HG02798 (cell line): ENCODE measurements at regions not wholly inside any gene's neighbourhood (a gene's known extent, or its start where the extent isn't known, plus 50 kb on each side); places are given as distances from the start of the nearest gene placed in this dataset.

ENCODE experiments used
- ATAC-seq: cut with Tn5 transposase; IDR thresholded peaks from one replicate; pipeline ENCODE4 v1.9.1; 2021; ENCODE audit warnings: mild to moderate bottlenecking; ENCODE audit not compliant: unreplicated experiment, poor library complexity

GRCh38 chr2:77999376-77999775 is 477.2 kb upstream of the LRRTM4 start:
- ATAC-seq: no peak

GRCh38 chr2:78009289-78009688 is 487.1 kb upstream of the LRRTM4 start:
- ATAC-seq: no peak

GRCh38 chr2:78011251-78011650 is 489.1 kb upstream of the LRRTM4 start:
- ATAC-seq: no peak

GRCh38 chr2:78020491-78020890 is 498.3 kb upstream of the LRRTM4 start:
- no peak for ATAC-seq

GRCh38 chr2:78023356-78023755 is 501.2 kb upstream of the LRRTM4 start:
- ATAC-seq: no peak

- ATAC-seq: no peak
Measured at GRCh38 chr2:78024996-78025395, 502.8 kb upstream of the LRRTM4 start.

- no peak for ATAC-seq
Measured at GRCh38 chr2:78029392-78029995, 507.3 kb upstream of the LRRTM4 start.

- no peak for ATAC-seq
Measured at GRCh38 chr2:78034706-78035105, 512.5 kb upstream of the LRRTM4 start.

GRCh38 chr2:78035804-78036203 is 513.6 kb upstream of the LRRTM4 start:
- ATAC-seq: no peak

- ATAC-seq: no peak
Measured at GRCh38 chr2:78051480-78051879, 529.3 kb upstream of the LRRTM4 start.

- no peak for ATAC-seq
Measured at GRCh38 chr2:78056976-78057375, 534.8 kb upstream of the LRRTM4 start.

GRCh38 chr2:78061301-78061700 is 539.1 kb upstream of the LRRTM4 start:
- no peak for ATAC-seq

GRCh38 chr2:78061732-78062131 is 539.6 kb upstream of the LRRTM4 start:
- ATAC-seq: no peak

- ATAC-seq: no peak
Measured at GRCh38 chr2:78063246-78064020, 541.3 kb upstream of the LRRTM4 start.

- ATAC-seq: no peak
Measured at GRCh38 chr2:78065366-78065765, 543.2 kb upstream of the LRRTM4 start.

GRCh38 chr2:78068808-78069207 is 546.6 kb upstream of the LRRTM4 start:
- ATAC-seq: no peak

- ATAC-seq: no peak
Measured at GRCh38 chr2:78070693-78071092, 548.5 kb upstream of the LRRTM4 start.

- no peak for ATAC-seq
Measured at GRCh38 chr2:78077633-78078032, 555.5 kb upstream of the LRRTM4 start.

- no peak for ATAC-seq
Measured at GRCh38 chr2:78082555-78082954, 560.4 kb upstream of the LRRTM4 start.

GRCh38 chr2:78093436-78093835 is 571.3 kb upstream of the LRRTM4 start:
- ATAC-seq: no peak

GRCh38 chr2:78109272-78109671 is 587.1 kb upstream of the LRRTM4 start:
- ATAC-seq: no peak

- ATAC-seq: no peak
Measured at GRCh38 chr2:78115291-78115690, 593.1 kb upstream of the LRRTM4 start.
